GM19455 (cell line): ENCODE measurements at regions not wholly inside any gene's neighbourhood (a gene's known extent, or its start where the extent isn't known, plus 50 kb on each side); places are given as distances from the start of the nearest gene placed in this dataset.

Source experiments
- ATAC-seq: cut with Tn5 transposase; IDR thresholded peaks from one replicate; pipeline ENCODE4 v1.9.1; 2021; ENCODE audit not compliant: unreplicated experiment

DNA sequence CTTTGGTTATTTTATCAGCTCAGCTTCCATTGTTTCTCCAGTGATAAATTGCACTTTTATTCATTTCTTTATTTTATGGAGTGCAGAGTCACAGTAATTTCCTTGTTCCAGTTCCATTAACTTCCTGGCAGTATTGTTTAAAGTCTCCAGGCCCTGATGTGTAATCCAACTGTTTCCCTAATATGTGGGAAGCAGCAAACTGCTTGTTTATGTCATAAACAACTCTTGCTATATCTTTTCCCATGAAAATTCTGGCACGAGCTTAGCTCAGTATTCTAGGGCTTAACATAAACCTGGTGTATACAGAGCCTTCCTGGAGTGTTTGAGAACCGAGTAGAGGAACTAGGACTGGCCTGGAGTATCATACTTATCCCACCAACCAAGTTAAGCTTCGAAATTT, 83.5 kb upstream of the ARGLU1 start:
- no peak for ATAC-seq

DNA sequence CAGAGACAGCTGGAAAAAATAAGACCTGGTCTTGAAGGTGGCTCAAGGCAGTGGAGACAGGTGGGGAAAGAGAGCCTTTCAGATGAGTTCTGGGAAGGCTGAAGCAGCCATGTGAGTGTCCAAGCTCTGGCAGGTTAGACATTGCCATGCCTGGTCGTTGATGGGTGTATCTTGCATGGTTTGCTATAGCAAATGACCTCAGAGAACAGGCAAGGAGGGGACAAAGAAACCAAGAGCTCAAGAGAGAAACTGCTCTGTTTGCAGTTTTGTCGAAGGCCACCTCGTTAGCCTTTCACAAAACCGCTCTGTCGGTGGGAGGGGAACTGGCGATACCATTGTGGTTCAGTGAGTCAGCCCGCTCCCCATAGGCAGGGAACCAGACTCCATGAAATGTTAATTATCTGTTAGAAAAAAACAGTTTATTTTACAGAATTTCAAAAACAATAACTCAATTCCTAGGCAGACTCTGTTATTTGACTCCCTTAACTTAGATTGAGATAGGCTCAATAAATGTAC, 82.8 kb upstream of the ARGLU1 start:
- no peak for ATAC-seq

DNA sequence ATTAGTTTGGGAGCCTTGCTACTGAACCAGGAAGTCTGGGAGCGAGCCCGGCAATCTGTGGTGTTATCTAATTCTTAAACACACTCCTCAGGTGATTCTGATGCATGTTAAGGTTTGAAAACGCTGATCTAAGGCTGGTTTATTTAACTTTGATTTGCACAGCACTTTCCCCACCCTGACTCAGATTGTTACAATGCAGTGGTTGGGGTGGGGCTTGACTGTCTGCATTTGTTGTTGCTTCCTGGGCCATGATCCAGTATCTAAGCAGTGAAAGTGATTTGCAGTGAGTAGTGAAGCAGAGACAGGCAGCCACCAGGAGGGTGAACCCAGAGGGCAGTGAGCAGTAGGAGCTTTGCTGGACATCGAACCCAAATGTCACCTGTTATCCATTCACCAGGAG, 81.6 kb upstream of the ARGLU1 start:
- no peak for ATAC-seq

DNA sequence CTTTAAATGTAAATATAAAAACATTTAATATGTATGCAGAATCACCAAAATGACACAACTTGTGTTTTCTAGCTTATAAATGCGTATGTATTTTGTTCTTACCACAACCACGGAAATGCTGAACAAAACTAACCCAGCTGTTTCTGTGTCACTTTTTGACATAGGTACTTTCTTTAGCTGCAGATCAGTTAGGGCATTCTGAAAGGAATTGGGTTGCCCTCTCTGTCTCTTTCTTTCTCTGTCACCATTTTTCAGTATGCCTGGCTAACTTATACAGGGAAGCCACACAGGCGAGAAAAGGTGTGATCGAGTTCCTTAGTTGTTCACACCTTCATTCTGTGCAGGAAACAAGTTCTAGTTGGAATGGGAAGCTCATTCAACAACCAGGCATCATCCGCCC, 72.6 kb upstream of the ARGLU1 start:
- ATAC-seq = no peak

DNA sequence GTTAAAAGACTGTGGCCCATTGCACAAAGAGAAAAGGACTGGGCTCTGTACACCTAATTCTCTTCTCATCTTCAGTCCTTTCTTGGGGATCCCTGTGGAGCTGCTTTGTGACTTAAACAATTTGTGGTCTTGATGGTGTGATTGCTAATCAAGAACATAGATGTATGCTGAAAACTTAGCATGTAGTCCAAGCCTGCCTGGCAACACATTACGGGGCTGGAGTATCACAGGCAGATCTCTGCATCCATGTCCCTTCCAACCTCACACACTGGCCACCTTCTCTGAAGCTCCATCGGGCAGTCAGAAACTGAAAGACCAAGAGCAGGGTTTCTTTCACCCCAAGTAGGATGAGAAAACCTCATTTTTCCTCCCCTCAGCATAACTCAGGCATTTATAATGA, 69.6 kb upstream of the ARGLU1 start:
- no peak for ATAC-seq

DNA sequence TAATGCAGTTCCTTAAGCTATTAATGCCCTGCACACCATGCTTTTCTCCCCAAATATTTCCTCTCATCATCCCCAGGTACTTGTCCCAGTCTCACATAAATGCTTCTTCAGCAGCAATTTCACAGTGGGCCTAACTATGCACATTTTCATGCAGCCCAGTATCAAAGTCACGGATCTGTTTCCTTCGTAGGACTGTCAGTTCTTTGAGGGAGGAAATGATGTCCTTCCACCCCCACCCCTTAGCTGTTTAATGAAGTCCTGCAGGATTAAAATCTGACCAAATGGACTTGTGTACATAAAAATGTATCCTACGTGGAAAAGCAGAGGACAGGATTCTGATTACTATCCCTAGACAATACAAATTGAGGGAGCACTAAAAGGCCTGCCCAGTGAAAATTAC, 68.6 kb upstream of the ARGLU1 start:
- ATAC-seq = no peak

DNA sequence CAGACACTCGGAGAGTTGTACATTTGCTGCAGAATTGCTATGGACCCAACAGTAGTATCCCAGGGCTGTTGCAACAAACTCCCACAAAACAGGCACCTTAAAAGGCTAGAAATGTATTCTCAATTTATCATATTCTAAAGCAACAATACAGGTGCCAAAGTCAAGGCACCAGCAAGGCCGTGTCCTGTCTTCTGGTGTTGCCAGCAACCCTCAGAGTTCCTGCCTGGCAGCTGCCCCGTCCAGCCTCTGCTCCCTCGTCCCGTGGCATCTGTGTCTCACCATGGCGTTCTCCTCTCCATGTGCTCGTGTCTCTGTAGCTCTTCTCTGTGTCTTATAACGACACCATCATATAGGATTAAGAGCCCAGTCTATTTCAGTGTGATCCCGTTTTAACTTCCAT, 67.7 kb upstream of the ARGLU1 start:
- no peak for ATAC-seq

DNA sequence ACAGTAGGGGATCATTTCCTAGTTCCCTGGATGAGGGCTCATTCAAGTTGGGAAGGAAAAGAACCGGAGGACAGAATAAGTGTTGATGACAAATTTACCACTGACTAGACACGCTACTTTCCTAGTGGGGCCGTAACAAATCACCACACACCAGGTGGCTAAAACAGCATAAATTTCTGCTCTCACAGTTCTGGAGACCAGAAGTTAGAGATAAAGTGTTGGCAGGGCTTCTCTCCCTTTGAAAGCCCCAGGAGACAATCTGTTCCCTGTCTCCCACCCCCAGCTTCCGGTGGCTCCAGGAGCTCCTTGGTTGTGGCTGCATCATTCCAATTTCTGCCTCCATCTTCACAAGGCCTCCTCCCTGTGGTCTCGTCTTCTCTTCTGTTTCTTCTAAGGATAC, 65.4 kb upstream of the ARGLU1 start:
- no peak for ATAC-seq

DNA sequence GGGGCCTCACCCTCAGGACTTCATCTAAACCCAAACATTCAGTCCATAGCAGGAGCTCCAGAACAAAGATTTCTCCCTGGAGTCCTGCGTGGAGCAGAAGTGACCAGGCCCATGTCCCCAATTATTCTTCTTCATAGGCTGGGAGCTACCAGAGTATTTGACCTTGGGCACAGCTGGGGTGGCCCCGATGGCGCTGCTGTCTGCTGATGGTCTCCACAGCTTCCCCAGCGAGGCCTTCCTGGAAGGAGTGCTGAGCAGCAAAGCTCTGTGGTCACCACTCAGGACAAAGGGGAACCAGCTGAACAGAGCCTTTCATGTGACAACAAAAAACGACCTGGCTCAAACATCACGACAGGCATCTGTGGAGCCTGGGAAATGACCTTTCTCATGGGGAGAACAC, 62.7 kb upstream of the ARGLU1 start:
- ATAC-seq = no peak

DNA sequence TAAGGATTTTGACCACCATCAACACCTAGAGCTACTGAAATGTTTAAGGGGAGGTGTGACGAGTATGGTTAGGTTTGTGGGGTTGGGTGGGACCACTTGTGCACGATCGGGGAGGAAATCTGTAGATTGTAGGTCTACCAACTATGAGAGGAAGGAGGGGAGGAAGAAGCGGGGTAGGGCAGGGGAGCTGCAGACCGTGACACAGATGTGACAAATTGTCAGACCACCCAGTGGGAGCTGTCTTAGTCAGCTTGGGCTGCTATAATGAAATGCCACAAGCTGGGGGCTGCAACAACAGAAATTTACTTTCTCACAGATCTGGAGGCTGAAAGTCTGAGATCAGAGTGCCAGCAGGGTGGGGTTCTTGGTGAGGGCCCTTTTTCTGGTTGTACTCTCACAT, 62.2 kb upstream of the ARGLU1 start:
- ATAC-seq = no peak

DNA sequence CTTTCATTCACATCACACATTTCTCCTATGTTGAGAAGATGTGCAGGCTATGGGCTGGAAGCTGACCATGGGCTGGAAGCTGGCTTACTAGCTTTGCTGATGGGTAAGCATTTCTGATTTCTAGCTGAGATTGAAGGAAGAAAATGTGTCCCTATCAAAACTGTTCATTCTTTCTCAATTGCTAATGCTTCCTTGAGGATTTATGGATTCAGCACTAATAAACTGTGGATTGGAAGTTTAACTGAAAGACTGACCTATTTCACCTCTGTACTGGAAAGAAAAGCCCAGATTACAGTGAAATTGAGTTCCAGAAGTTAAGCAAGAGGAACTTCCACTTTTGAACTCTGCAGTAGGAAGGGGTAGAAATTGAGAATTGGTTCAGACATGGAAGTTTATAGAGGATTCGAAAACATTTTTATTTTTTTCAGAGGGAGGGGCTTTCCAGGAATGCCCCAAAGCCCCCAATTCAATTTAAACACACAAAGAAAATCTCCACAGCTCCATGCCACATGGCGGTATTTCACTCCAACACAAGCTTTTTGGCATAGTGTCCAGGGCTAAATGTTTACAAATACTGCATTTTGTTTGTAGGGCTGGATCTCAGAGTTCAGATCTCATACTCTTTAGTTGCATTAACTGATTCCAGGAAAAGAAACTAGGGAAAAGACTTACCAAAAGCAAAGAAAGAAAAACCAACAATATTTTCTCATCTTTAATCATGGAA, 61.2 kb upstream of the ARGLU1 start:
- ATAC-seq = no peak

DNA sequence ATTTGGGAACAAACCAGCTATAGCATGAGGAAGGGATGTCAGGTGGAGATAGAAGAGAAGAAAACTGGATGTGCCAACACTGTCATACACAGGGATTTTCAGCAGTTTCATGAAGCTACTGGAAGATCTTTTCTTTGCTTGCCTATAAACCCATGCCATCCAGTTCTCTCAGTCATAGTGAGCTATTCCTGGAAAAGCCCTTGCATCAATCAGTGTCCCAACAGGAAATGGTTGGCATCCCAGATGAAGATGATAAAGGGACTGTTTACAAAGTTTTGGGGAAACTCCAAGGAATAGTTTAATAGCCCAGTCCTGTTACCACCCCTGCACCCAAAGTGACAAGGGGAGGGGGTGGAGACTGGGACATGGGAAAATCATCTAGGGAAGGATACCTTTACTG, 58.5 kb upstream of the ARGLU1 start:
- ATAC-seq = no peak

DNA sequence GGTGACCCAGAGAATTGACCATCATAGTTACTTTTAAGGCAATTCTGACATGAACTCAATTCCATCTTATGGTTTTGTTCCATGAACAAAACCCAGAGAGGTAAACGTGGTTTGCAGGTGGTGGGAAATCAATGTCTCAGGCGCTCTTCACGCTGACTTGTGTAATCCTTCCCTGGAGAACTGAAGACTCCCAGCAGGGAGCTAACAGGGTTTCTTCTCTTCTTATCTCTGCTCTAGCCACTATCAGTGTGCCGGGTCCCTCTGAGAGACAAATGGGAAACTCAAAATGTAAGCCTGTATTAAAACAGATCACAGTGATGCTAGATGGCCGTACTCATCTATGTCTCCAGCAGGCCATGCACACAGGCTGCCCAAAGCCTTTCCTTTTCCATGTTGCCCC, 57.6 kb upstream of the ARGLU1 start:
- no peak for ATAC-seq

DNA sequence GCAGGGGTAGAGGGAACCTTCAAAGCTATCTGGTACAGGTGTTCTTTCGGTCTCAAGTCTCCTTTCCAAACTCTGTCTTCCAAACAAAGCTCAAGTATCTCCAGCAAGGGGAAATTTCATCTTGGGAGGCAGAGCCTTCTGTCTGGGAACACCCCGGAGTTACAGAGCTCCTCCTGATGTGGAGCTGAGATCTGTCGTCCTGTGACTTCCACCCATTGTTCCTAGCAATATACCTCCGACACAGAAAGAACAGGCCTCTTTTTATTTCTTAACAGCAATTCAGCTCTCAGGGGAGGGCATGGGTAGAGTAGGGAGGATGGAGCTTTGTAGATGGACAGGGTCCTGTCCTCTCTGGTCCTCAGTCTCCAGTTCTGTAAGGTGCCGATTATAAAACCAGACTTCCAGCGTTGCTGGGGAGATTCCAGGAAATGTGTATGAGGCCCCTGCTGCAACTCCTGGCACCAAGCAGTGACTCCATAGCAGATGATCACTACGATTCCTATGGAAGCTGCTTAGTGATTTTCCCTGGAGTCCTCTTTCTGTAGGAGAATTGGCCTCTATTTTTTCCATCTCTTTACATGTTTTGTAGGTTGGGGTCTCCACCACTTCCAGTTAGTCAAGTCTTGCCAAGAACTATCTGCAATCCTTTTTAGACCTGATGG, 56.0 kb upstream of the ARGLU1 start:
- no peak for ATAC-seq

DNA sequence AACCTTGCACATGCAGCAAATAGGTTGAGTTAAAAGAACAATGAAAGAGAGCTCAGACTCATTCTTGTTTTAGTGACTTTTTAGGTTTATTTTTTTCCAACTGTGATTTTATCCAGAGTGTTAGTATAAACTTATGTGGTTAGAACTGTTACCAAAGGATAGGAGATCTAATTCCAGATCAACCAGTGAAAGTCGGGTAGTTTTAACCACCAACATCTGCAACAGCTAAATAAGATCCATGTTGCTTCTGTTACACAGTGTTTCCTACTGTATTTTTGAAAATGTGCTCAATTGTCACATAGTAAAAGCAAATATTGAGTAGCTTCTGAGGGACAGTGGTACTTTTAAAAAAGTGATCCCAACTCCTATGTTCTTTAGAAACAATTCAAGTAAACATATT, 53.9 kb upstream of the ARGLU1 start:
- ATAC-seq = no peak

DNA sequence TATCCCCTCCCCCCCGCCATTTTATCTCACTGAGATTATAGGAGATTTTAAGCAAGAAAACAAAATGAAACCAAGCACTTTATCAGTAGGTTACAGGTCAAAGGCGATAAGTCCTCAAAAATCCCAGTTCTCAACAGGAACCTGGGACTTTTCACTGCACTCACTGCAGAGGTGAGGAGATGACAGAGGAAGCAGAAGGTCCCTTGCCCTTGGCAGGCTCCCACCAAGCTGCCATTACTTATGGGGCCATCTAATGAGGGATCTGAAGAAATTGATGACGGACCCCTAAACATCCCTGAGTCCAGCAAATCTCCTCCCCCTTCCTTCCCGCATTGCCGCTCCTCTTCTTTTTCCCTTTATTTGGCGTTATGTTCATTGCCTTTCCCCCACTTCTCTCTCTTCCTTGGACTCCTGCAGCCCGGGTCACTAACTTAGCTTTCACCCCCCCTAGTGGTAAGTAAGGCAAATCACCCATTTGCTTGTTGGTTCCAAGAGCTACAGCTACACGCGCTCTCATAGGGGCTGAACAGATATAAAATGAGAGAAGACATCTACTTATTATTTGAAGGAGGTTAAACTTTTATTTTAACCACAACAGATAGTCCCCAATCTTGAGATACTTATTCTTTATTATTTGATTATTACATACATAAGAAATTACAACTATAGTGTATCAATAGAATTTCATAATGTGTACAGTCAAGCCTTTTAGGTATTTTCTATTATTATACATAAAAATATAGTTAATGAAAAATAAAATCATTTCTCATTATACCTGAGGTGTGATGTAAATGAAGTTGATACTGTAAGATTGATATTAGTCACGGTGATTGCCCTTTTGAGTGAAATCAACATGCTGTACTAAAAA, 52.0 kb upstream of the ARGLU1 start:
- ATAC-seq = peak; percentile 98
